BJ (cell line): ENCODE measurements at regions not wholly inside any gene's neighbourhood (a gene's known extent, or its start where the extent isn't known, plus 50 kb on each side); places are given as distances from the start of the nearest gene placed in this dataset.

ENCODE experiments used
- CTCF ChIA-PET: fragments of 350-600 bp; formaldehyde crosslinking; extraction: SDS; loops from one replicate; lab custom pipeline; 2021; ENCODE audit warnings: antibody characterized with exemption, inconsistent platforms; lab: Yijun Ruan, JAX
- POLR2A ChIA-PET: fragments of 300-600 bp; sonication (Branson Sonifier 250); formaldehyde crosslinking; extraction: SDS; loops from one replicate; lab custom pipeline; 2021; ENCODE audit warnings: antibody characterized with exemption; lab: Charles Lee
- DNase-seq: peaks from one replicate; pipeline ENCODE4 v3.0.0-alpha.2; 2011; ENCODE audit warnings: low read depth
- H3K27me3 ChIP-seq: 2 replicates; pipeline ENCODE4 v1.6.0; 2011; ENCODE audit warnings: low read length; ENCODE audit not compliant: control insufficient read depth, insufficient read depth
- H3K36me3 ChIP-seq: 2 replicates; pipeline ENCODE4 v1.5.1; 2011; ENCODE audit warnings: low read length; ENCODE audit not compliant: control insufficient read depth, insufficient read depth
- H3K4me3 ChIP-seq: 2 replicates; pipeline ENCODE4 v1.5.1; 2011; ENCODE audit warnings: low read depth, mild to moderate bottlenecking, control low read depth, low read length
- TF ChIP-seq, protein P1 (sequence below): IDR thresholded peaks from 2 replicates; pipeline ENCODE4 v1.5.1; 2011; ENCODE audit warnings: low read depth, mild to moderate bottlenecking, control low read depth, inconsistent platforms, low read length, moderate library complexity; ENCODE audit not compliant: insufficient read depth

DNA sequence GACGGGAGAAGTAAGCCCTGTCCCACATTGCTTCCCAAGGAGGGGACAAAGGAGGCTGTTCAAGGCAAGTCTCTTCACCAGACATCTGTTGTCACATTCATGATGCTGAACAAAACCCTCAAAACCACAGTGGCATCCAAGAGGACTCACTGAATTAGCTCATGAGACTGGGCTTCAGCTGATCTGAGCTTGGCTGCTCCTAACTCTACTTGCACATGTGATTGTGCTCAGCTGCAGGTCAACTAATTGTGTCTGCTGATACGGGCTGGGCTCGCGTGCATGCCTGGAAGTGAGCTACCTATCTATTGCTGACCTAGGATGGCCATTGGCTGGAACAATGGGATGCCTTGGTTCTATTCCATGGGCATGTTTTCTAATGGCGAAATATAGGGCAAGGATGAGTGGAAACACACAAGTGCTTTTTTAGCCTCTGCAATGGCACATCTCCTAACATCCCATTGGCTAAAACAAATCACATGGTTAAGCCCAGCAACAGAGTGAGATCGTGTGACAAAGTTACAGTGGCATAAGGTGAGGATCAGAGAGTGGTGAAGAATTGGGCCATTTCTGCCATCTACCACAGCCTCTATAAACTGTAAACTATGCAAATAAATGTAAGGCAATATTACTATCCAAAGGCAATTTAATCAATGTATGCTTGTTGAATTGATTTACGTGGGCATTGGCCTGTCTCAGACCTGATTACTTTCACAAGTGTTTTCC is 52.9 kb upstream of the CAPN13 start:
- TF ChIP-seq, protein P1, sequence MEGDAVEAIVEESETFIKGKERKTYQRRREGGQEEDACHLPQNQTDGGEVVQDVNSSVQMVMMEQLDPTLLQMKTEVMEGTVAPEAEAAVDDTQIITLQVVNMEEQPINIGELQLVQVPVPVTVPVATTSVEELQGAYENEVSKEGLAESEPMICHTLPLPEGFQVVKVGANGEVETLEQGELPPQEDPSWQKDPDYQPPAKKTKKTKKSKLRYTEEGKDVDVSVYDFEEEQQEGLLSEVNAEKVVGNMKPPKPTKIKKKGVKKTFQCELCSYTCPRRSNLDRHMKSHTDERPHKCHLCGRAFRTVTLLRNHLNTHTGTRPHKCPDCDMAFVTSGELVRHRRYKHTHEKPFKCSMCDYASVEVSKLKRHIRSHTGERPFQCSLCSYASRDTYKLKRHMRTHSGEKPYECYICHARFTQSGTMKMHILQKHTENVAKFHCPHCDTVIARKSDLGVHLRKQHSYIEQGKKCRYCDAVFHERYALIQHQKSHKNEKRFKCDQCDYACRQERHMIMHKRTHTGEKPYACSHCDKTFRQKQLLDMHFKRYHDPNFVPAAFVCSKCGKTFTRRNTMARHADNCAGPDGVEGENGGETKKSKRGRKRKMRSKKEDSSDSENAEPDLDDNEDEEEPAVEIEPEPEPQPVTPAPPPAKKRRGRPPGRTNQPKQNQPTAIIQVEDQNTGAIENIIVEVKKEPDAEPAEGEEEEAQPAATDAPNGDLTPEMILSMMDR = no peak
- Histone ChIP-seq H3K36me3 (no peaks in the 10 kb centered on the region), H3K27me3 (no peaks in the 10 kb centered on the region), H3K4me3 (no peak overlapping the region)
- no peak for DNase-seq
- ChIA-PET CTCF (interaction anchor here (4.2 to 7.2 kb wide), 2 partner anchors 146 to 310 kb away, joined by 16 to 73 read pairs; no protein-coding TSS in a partner anchor), POLR2A (no interaction called here)
